Peyer's patch (tissue), 4 donors: ENCODE measurements at regions not wholly inside any gene's neighbourhood (a gene's known extent, or its start where the extent isn't known, plus 50 kb on each side); places are given as distances from the start of the nearest gene placed in this dataset.

Source experiments
- CTCF ChIP-seq, 6 experiments: fragments of 450-650 bp in 4 of 6; fragments of 200-600 bp in 2 of 6; sonication (generic) in 1 of 6; IDR thresholded peaks; one replicate each; pipeline ENCODE4 v1.5.1; 2017 to 2019; ENCODE audit warnings: antibody characterized with exemption in 6 of 6, mild to moderate bottlenecking in 3 of 6, moderate library complexity in 1 of 6
- POLR2A ChIP-seq, 2 donors: fragments of 450-650 bp; IDR thresholded peaks; one replicate each; pipeline ENCODE4 v1.5.1; 2017; ENCODE audit warnings: antibody characterized with exemption in 2 of 2, mild to moderate bottlenecking in 2 of 2, moderate library complexity in 2 of 2

GRCh38 chr7:85522070-85522469 lies 335.2 kb upstream of the SEMA3D start:
- TF ChIP-seq POLR2A (IDR thresholded peaks at IDR 0.05), result no peak
- TF ChIP-seq CTCF (IDR thresholded peaks at IDR 0.05), result no peak
